GM21423 (cell line): ENCODE measurements at regions not wholly inside any gene's neighbourhood (a gene's known extent, or its start where the extent isn't known, plus 50 kb on each side); places are given as distances from the start of the nearest gene placed in this dataset.
A peak's percentile ranks its signal among the peaks of the same experiment; 100 is the strongest.

ENCODE experiments used
- ATAC-seq: cut with Tn5 transposase; IDR thresholded peaks from one replicate; pipeline ENCODE4 v1.9.1; 2021; ENCODE audit warnings: mild to moderate bottlenecking, moderate library complexity; ENCODE audit not compliant: unreplicated experiment

- peak; percentile 98 for ATAC-seq
These were observed 129.8 kb downstream of the SATB1 start for GRCh38 chr3:18295171-18295920.

DNA sequence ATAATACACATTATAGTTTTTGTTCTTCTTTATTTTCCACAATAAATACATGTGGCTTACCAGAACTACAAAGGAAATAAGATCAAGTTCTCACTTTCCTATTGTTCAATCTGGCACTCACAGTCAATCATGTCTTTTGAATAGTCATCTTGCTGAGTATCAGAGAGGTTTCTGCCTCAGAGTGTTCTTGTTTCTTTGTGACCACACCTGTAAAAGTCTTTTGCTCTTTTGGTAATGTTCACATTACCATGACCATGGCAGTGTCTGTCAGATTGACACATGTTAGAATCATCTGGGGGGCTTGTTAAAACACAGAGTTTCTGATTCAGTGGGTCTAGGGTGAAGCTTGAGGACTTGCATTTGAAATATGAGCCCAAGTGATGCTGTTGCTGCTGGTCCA lies 135.0 kb downstream of the SATB1 start:
- ATAC-seq = no peak

DNA sequence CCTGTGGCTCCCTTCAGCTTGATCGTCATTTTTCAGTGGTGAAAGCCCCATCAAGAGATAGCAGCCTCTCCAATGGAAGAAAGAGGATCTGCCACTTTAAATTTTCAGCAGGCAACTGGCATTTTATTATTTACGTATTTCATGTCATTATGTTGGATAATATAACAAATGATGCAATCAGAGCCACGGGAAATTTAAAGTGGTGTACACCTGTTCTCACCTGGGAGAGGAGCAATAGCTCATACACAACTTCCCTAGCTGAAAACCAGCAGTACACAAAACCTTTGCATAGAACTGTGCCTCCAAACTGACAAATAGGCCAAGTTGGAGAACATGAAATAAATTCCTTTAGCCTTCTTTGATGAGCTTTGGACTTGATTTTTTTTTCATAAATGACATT lies 136.9 kb downstream of the SATB1 start:
- no peak for ATAC-seq

DNA sequence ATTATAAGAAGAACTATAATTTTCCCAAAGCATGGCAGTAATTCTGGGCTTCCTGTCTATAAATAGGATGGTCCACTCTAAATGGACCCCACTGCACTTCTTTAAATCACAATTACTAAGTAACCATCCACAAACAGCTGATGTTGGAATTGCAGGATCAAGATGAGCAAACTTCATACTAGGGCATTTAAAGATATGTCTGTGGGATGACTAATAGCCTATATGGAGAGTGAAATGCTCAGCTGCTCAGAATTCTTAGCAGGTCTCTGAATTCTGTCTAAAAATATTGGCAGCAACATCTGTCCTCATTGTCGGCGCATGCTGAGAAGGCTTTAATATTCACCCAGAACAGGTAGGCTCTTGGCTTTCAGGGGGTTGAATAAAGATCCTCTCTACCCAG lies 140.4 kb downstream of the SATB1 start:
- ATAC-seq = no peak

DNA sequence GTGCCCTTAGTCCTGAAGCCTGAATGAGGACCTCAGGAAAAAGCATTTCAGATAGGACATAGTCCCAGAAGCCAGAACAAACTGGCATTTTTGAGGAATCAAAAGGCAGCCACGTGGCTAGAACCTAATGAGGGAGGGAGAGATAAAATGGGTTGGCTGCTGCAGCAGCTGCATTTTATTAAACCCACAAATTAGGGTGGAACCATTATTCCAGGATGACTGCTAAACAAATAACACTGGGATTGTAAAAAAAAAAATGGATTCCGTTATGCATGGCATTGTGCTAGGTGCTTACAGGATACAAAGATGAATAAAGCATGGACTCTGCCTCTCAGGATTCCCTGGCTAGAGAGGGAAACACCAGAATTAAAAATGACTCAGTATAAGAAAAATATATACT lies 141.5 kb downstream of the SATB1 start:
- no peak for ATAC-seq

GRCh38 chr3:18282507-18282906 lies 142.6 kb downstream of the SATB1 start:
- no peak for ATAC-seq

DNA sequence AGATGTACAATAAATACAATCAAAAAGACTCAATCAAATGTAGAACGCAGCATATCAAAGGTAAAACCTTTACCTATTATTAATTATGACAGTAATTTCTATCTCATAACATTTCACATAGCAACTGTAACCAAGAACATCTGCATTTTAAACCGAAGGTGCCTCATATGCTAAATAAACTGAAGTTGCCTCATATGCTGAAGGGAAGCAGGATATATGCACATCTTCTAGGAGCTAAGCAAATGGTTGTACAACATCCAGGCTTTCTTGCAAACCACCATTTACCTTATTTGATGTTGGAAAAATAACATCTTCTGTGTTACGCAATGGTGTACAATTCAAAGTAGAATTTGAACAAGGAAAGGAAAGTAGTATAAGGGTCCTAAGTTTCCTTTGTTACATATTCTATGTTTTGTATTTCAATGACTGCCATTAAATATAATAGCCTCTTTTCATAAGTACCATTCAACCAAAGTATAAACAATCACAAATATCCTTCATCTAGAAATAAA lies 145.9 kb downstream of the SATB1 start:
- no peak for ATAC-seq

DNA sequence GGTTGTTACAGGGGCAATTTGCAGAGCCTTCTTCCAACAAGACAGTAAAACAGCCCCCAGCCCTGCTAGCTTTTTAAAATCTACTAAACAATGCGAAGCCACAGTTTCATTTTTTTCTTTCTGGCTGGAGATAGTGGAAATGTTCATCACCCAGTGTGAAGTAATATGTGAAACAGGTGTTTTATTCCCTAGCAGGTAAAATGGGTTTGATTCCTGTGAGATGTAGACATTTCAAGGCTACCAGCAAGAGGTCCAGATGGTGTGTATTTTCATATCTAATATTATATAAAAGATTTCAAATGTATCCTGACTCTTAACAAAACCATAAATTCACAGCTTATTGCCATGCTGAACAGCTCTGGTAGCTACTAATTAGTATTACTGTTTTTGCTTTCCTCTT lies 160.3 kb downstream of the SATB1 start:
- ATAC-seq = no peak

- no peak for ATAC-seq
These were observed 160.8 kb downstream of the SATB1 start for GRCh38 chr3:18264361-18264760.

DNA sequence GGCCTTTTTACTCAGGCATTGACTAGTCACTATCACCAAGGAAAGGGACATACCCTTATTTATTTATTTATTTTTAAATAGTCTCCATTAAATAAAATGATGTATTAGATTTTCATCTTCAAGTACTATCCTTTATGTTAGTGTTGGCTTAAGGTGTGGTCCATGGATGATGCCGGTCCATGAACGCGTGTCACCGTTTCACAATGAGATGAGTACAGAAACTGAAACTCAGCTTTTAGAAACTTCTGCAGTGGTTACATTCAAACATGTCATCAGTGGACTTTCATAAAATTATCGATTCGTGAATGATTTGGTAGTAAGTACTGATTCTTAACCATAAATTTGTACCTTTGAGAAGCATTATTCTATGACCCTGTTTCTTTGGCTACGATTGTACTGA lies 166.6 kb downstream of the SATB1 start:
- ATAC-seq = no peak

- ATAC-seq = no peak
These were observed 172.6 kb downstream of the SATB1 start for GRCh38 chr3:18252578-18252977.

- ATAC-seq = no peak
These were observed 174.1 kb downstream of the SATB1 start for GRCh38 chr3:18250991-18251390.

GRCh38 chr3:18249126-18249525 lies 176.0 kb downstream of the SATB1 start:
- no peak for ATAC-seq

GRCh38 chr3:18247776-18248310 lies 177.3 kb downstream of the SATB1 start:
- ATAC-seq = no peak

- no peak for ATAC-seq
These were observed 177.9 kb downstream of the SATB1 start for GRCh38 chr3:18247139-18247695.

DNA sequence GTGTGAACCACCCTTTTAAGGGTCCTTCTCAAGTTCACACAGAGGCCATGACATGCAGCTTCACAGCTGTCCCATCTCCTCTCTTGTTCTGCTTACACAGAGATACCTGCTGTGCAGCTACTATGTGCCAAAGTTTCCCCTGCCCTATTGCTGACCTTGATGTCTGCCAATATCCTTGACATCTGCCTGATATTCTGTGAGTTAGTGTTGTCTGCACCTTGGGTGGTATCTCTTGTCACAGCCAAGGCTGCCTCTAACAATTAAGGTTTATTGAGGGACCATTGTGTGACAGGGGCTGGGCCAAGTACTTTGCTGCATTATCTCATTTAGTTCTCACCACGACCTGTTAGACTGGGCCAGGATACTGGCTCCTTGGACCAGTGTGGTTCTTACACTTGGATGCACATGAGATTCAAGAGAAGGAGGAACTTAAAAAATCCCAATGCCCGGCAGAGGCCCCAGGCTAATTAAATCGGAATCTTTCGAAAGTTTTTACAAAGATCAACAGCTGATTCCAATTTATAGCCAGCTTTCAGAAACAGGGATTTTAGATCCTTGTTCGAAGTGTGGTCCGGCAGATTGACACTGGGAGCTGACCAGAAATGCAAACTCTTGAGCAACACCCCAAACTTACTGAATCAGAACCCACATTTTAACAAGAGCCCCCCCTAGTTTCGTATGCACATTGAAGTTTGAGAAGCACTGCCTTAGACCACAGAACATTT lies 178.6 kb downstream of the SATB1 start:
- no peak for ATAC-seq

DNA sequence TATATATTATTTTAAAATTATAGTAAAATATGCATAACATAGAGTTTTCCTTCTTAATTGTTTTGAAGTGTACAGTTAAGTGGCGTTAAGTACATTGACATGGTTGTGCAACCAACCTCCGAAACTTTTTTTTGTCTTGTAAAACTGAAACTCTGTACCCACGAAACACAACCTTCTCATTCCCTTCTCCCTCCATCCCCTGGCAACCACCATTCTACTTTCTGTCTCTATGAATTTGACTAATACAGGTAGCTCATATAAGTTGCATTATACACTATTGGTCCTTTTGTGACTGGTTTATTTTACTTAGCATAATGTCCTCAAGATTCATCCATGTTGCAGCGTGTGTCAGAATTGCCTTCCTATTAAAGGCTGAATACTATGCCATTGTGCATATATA lies 179.4 kb downstream of the SATB1 start:
- ATAC-seq = peak; percentile 55

- ATAC-seq = no peak
These were observed 183.3 kb downstream of the SATB1 start for GRCh38 chr3:18241837-18242236.

DNA sequence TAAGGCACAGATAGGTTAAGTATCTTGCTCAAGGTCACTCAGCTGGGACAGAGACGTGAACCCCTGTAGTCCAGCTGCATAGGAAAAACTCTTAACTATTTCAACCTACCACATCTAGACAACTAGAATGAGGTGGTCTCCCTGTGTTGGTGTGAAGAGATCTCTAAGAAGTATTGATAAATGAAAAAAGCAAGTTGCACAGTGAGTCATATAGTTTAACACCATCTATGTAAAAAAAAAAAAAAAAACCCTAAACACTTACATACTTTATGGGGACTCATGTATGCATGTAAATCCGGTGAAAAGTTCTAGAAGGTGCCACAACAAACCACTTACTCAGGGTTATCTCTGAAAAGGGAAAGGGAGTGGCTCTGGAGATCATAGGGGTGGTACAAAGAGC lies 185.5 kb downstream of the SATB1 start:
- no peak for ATAC-seq

DNA sequence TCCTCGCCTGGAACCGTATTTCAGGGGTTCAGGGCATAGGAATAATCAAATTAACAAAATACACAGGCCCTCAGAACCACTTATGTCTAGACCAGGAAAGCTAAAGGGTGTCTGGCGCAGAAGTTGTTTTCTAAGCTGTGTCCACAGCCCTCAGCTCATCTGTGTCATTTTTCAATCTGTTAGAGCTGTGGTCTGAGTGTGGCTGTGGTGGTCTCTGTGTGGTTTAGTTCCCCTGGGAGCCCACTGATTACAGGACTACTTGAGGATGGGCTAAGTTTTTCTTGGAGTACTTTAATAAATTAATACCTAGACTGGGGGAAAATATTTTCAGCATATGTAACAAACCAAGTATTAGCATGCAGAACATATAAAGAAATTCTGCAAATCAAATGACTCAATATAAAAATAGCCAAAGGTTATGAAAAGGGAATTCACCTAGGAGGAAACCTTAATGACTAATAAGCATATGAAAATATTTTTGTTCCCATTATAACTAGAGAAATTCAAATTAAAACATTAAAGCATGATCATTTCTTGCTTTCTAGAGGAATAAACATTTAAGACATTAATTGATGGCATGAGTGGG lies 186.3 kb downstream of the SATB1 start:
- ATAC-seq = no peak

DNA sequence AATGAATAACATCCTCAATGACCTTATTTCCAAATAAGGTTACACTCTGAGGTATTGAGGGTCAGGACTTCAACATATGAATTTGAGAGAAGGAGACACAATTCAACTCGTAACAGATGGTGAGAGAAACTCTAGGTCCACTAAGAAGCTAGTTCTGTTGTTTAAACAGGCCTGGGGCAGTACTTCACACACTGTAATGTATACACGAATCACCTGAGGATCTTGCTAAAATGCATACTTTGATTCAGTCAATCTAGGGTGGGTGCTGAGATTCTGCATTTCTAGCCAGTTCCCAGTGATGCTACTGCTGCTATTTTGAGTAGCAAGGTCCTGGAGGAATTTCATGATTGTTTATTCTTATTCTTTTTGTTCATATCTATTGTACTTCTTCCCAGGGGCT lies 186.8 kb downstream of the SATB1 start:
- ATAC-seq = no peak
